ENCODE measurements at regions not wholly inside any gene's neighbourhood (a gene's known extent, or its start where the extent isn't known, plus 50 kb on each side); places are given as distances from the start of the nearest gene placed in this dataset.
"Not testable (repeated sequence)": the region's sequence is repeated elsewhere in the genome, so short reads cannot be mapped to it uniquely, and the experiment has no call there.

DNA sequence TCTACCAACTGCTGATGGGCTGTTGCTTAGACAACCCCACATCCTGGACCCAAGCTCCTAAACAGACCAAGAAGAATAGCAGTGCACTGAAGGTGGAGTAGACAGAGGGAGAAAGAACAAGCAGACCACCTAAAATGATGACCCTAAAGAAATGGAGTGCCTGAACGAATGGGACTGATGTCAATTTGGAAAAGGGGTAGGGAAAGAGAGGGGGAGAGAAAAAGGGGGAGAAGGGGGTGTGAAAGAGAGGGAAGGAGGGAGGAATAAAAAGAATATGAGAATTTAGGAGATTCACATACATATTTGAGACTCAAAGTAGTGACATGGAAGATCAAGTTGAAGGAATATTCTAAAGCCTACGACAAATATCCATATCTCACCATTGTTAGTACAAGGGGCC, 144.4 kb upstream of the DUSP10 start:
- DNase-seq (ENCODE audit: low read depth in 2 of 2), result no peak

DNA sequence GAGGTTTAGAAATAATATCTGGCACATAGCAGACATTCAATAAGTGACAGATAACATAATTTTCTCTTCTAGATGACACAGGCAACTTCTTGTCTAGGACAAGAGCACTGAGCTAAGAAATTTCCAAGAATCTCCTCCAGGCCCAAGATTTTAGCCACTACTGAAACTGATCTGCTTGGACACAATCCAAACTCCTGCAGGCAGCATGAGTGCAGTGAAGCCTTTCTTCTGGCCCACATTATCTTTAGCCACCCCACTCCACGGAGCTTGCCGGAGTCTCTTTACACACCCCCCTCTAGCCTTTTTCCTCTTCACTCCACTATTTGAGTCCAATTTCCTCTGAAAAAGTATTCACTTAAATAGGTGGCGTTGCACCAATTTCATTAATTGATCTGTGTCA, 142.9 kb upstream of the DUSP10 start:
- DNase-seq (ENCODE audit: low read depth in 2 of 2), result no peak

DNA sequence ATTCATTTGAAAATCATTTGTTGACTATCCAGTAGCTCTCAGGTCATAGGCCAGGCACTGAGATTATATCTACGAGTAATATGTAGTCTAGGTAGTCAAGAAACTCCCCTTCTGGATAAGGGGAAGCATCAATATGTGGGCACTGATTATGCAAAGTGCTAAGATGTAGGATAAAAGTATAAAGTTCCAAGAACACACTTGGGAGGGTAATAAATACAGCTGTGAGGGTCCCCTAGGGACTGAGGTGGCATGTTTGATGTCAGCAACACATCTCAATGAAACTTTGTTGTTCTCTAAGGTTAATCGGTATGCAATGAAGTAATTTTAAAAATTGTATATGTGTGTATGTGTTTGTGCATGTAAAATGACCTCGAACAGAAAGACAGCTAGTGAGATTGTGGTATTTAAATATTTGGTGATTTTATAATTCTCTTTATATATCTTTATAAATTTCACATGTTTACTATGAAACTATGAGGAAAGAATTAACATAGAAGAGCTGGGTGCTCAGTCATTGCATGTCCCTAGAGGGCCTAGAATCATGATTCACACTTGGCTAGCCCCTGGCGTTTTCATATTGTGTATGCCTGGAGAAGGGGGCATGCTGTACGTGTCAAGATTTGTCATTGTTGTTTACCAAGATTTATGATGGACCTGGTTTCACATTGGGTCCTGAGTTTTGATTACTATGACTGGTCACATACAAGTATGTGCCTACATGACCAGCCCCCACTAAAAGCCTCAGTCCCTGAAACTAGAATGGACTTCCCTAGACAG, 140.1 kb upstream of the DUSP10 start:
- no peak for DNase-seq (ENCODE audit: low read depth in 2 of 2)

DNA sequence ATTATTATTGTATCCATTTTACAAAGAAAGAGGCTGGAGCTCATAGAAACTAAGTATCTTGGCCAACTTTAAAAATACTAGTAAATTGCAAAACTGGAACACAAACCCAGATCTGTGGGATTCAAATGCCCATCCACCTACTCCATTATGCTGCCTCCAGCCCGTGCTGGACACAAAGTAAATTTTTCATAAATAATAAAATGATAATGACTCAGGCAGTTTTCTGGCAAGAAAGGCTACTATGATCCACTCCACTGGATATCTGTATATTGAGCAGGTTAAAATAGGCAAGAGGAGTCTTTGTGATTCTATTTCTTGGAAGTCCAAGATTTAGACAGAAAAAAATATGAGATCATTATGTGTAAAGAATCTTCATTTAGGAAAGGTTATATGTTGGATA, 138.3 kb upstream of the DUSP10 start:
- no peak for DNase-seq (ENCODE audit: low read depth in 2 of 2)

DNA sequence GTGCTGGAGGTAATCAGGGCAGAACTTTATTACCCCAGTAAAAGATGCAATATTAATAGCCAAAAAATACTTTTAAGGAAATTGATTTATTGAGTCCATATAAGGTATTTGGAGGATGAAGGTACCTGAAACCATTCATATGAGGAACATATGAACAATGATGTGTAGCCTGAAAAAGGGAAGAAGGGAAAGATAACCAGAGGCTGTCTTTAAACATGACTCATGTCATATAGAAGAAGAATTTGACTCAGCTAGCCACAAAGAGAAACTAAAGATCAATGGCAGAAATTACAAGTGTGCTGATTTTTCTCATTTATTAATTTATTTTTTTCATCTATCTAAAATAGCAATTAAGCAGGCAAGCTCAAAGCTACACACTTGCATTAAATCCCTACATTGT, 136.2 kb upstream of the DUSP10 start:
- no peak for DNase-seq (ENCODE audit: low read depth in 2 of 2)

DNA sequence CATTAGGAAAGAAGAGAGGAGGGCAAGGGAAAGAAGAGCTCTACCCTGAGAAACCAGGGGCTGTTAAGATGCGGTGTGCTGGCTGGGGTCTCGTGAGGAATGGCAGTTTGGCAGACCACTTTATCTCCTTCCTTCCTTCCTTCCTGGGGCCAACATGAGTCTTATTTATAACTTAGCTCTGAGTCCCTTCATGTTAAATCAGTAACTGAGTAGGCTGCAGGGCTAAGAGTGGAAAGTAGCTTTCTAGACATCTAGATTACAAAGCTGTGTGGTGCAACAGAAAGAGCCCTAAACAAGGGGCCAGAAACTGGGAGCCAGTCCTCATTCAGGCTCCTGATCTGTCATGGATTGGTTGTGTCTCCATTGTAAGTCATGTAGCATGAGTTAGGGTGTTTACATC, 135.4 kb upstream of the DUSP10 start:
- DNase-seq (ENCODE audit: low read depth in 2 of 2), result no peak

DNA sequence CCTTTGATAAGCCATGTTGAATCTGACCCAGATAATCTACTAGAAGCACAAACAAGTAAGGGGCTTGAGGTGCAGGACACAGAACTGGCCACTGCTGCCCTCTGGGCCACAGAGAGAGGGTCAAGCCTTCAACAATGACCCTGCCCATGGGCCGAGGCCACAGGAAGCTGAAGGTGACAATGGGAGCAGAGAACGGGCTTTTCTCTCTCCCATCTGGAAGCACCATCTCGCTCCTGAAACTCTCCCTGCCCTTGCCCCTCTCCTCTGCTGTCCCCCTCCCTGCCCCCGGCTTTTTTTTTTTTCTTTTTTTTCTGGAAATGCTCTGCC, 133.1 kb upstream of the DUSP10 start:
- DNase-seq (ENCODE audit: low read depth in 2 of 2), result no peak

DNA sequence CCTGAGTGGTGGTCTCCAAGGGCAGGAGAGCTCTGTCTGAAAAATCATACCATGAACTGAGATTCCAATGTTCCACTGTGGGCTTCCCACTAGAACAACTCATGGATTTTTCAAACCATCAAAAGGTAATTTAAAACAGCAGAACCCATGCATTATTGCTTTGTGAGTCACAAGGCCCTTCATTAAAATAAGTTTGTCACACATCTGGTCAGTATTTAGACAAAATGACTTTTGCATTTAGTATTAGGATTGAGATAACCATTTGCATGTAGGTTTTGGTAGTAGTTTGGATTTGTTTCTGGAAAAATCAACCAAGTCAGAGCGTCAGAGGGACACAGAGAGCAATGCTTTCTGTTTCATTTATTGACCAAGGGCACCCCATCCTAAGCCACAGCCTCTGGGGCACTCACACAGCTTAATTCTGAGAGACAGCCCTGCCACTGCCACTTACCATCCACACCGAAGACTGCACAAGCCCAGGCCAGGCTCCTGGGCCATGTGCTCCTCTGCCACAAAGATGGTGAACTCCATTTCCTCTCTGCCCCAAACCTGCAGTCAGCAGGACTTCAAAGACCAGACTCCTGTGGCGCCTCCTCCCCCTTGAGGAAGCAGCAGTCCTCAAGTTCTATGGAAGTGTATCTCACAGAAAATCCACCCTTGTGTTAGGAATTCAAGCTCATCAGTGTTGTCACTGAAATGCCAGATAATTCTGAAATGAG, 132.6 kb upstream of the DUSP10 start:
- no peak for DNase-seq (ENCODE audit: low read depth in 2 of 2)

DNA sequence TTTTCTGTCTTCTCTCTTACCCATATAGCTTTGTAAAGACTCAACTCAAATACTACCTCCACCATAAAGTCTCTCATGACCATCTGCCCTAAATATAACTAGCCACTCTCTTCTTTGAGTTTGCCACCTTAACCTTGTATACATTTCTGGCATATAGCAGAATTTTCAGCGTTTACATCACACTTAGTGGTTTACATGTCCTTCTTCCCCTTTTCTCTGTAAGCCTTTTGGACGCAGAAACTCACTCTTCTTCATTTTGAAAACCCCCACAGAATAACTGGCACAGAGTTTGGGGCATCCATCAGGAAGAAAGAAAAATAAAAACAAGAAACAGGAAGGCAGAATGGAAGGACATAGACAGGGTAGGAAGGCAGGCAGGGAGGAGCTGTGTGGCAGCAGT, 131.8 kb upstream of the DUSP10 start:
- no peak for DNase-seq (ENCODE audit: low read depth in 2 of 2)

DNA sequence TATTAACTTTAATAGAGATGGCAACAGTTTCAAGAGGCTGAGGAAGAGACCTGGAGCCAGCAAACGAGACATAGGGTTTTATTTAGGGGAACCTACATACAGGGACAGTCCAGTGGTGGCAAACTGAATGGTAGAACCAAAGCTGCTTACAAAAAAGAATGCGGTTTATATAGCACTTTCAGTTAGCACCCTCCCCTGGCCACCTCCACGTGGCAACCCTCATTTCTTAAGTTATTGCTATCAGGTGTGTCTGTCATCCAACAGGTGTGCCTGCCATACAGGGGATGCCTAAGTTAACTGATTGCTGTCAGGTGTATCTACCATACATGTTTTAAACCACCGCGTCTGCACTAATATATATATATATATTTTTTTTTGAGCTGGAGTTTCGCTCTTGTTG, 129.2 kb upstream of the DUSP10 start:
- DNase-seq (ENCODE audit: low read depth in 2 of 2), result no peak

DNA sequence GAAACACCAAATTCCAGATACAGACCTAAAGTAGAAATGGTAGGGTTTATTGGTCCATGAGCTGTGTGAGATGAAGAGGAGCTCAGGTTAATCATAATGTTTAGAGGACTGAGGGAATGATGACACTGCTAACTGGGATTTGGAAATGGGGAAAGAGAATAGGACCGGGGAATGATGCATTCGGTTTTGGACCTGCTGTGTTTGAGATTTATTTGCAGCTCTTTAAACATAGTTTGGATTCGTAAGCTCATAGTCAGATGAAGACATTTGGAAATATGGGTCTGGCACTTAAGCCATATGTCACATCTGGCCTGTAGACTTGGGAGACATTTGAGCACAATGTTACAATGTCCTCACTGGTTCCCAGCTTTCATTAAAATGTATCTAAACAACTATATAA, 127.9 kb upstream of the DUSP10 start:
- DNase-seq (ENCODE audit: low read depth in 2 of 2), result no peak

DNA sequence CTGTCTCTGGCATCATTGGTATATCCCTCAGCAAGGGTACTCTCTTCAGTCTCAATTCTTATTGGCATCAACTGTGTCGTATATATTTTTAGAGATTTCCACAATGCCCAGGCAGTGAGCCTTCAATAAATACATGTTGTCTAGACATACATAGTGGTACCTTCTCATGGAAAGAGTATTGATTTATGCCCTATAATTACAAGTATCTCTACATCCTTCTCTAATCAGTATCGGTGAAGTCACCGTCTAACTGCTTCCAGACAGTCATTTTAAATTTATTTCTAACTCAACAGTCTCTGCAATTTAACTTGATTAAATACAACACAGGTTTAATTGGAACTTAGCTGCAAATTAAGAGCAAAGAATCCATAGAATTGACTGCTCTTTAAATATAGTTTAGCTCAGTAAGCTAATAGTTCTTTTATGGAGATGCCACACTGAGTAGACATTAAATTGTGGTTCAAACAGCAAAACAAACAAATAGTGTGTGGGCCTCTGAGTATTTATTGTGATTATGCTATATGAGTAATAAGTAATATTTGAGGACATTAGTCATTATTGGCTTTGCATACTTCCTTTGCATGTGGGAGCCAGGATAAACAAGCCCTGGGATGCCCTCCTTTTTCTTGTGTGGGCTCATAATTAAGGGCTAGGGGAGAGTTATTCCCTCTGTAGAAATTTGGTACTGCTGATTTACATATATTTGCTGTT, 126.9 kb upstream of the DUSP10 start:
- DNase-seq (ENCODE audit: low read depth in 2 of 2), result no peak

DNA sequence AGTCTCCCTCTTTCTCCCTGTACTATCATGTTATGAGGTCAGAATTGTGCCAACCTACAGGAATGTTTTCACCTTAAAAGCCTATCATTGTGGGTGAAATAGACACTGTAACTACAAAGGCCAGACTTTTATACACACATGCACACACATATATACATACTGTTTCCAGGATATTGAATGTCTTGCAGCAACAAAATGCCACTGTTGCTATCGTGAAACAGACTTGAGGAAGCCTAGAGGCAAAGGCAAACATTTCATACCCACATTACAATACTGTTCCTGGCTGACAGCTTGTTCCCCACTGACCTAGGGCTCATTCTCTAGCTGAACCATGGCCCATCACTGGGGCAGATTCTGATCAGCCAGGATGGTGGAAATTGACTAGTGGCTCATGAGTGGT, 125.1 kb upstream of the DUSP10 start:
- DNase-seq (ENCODE audit: low read depth in 2 of 2), result no peak

DNA sequence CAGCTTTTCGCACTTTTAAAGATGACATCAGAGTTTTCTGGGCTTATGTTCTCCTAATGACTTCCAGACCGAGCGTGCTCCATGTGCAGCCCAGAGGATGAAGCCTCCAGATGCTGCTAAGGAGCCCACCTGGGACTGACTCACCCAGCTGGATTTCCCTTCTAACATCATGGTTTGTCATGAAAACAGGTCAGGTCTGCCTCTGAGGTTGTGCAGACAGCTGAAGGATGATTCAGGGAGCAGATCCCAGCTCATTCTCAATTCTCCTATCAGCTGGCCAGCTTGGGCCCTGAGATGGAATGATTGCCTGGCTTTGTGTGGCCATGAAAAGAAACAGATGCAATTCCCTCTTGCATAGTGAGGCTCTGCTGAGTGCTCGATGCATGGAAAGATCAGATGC, 123.9 kb upstream of the DUSP10 start:
- no peak for DNase-seq (ENCODE audit: low read depth in 2 of 2)

DNA sequence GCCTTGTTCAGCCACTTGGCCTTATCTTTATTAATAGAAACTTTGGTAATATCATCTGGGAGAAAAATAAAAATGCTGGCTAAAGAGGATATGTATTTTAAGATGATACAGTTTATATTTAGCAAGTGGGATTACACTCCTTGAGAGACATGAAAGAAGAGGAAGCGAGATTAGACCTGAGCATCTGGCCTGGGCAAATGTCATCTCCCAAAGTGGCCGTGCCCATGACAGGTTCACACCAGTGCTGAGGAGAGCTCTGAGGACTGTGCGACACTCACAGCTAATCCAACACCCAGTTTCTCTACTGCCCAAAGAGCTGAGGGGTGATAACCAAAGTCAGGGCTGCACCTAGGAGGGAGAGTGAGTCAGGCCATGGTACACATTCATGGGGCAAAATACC, 121.7 kb upstream of the DUSP10 start:
- DNase-seq (ENCODE audit: low read depth in 2 of 2), result no peak

DNA sequence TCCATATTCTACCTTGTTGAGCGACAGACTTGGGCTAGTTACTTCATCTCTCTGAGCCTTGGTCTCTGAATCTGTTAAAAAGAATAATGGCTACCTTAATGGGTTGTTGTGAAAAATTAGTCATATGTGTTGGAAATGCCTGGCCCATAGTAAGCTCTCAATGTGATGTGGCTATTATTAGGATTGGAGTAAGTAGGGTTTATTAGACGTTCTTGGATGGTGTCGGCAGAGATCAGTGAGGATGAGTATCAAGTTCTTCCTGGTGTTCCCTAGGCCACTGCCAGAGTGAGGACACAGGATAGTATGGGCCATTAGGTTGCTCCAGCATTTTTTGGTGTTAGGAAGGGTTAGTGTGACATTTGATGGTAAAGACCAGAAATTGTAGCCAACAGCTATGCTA, 121.1 kb upstream of the DUSP10 start:
- DNase-seq (ENCODE audit: low read depth in 2 of 2), result no peak

DNA sequence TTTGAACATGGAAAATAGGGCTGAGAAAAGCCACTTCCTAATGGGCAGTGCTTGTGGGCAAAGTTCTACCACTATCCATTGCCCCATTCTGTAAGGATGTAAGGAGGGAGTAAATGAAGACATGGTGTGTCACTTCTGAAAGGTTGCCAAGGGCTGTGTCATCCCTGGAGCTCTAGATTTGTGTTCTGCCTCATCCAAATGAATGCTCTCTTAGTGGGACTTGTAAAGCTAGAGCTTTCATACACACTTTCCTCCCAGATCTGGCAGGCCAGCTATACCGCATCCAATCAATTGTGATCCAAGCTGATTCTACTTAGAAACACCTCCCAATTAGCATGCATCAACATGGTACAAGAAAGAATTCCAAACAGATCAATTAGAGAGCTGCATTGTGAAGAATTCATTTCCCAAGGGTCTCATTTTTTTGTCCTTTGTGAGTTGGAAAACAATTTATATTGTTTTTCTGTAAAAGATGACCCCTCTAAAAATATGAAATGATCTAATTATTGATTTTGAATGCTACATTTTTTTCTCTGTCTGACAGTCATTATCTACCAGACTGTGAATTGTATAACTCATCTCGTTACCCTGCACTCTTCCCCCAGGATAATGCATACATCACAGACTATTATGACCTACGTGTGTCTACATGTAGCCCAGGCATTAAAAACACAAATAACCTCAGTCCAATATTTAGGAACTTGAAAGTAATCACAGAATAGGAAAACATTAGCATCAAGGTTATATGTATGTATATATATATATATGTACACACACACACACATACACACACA, 117.1 kb upstream of the DUSP10 start:
- DNase-seq (ENCODE audit: low read depth in 2 of 2), result no peak

DNA sequence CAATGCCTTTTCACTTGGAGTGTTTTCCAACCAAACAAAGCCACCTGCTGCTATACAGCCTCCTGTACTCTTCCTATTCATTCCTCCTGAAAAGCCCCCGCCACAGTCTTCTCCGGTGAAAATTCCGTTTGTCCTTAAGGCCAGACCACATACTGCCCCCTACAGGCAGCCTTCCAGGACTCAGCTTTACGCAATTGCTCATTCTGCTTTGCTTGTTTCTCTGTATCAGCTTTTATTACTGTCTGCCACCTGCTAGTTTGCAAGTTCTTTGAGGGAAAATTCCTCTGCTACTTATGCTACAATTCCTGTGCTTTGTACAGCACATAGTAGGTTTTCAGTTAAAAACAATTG, 115.2 kb upstream of the DUSP10 start:
- DNase-seq (ENCODE audit: low read depth in 2 of 2), result not testable (repeated sequence)

DNA sequence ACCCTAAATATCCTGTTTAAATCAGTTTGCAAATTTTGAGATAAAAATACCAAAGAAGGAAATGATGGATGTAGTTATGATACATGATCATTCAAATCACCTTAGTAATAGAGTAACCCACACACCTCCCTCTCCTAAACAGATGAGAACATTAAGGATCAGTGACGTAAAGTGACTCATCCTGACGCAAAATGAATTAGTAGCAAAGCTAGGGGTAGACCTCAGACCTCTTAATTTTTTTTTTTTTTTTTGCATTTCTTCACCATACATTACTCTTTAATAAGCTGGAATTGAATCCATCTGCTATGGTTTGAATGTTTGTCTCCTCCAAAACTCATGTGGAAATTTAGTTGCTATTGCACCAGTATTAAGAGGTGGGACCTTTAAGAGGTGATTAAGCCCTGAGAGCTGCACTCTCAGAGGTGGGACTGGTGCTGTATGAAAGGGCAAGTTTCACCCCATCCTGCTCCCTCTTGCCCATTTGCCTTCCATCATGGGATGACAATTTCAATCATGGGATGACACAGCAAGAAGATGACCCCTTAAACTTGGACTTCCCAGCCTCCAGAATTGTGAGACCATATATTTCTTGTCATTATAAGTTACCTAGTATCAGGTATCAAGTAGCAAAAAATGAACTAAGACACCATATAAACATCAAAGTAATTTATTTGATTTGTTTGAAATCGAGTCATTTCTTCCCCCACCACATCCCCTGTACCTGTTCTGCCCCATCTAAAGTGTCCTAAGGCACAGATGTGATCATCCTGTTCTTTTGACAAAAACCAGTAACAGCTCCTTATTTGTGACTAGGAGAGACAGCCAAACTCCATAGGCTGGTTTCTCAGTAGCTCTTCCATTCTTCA, 114.6 kb upstream of the DUSP10 start:
- DNase-seq (ENCODE audit: low read depth in 2 of 2), result no peak

DNA sequence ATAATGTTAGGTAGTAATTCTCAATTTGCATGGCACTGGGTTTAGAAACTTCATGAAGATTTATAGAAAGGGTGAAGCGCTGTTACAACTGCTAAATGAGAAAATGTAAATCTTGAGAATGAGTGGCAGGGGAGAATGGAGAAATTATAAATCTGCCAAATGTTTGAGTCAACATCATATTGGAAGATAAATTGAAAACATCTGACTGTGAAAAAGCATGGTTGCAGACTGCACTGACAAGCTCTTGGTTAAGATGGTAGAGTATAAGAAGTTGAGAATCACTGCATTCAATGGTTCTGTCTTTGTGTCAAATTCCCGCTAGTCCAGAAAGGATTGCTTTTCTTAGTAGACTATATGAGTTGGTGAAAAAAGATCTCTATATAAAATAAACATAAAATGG, 113.3 kb upstream of the DUSP10 start:
- no peak for DNase-seq (ENCODE audit: low read depth in 2 of 2)

DNA sequence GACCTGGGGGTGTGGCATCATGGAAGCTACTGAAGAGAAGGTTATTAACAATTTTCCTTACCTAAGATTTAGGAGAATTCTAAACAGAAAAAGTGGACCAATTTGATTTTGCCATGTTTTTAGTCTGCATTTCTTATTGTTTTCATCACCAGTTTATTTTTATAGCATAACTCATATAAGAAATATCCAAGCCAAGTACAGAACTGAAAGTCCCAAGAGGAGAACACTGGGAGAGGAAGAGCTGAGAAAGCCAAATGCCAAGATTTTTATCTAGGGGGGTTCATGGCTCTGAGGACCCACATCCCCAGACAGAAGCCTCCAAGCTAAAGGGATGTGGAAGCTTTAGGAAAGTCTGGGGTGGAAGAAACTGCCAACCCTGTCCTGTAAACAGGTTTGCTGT, 109.4 kb upstream of the DUSP10 start:
- no peak for DNase-seq (ENCODE audit: low read depth in 2 of 2)
